WTC11 (cell line): ENCODE measurements at regions not wholly inside any gene's neighbourhood (a gene's known extent, or its start where the extent isn't known, plus 50 kb on each side); places are given as distances from the start of the nearest gene placed in this dataset.

ENCODE experiments used
- ATAC-seq: fragments of 200-7000 bp; cut with Tn5 transposase; 2 replicates; pipeline ENCODE4 v1.10.0; 2021; ENCODE audit warnings: mild to moderate bottlenecking, moderate library complexity
- CTCF ChIA-PET: fragments of 300-600 bp; sonication (Branson Sonifier 250); formaldehyde crosslinking; loops from one replicate; lab custom pipeline; 2021; ENCODE audit warnings: antibody characterized with exemption; lab: Charles Lee
- POLR2A ChIA-PET: fragments of 350-600 bp; sonication (Branson Sonifier 250); formaldehyde crosslinking; loops from one replicate; lab custom pipeline; 2021; ENCODE audit warnings: antibody characterized with exemption; lab: Charles Lee
- DNase-seq: peaks from one replicate; pipeline ENCODE4 v3.0.0; 2021; ENCODE audit warnings: low spot score
- H3K27ac Mint-ChIP-seq: 2 replicates; pipeline ENCODE4 v1.8.0; 2021; ENCODE audit warnings: mixed read lengths
- H3K27me3 Mint-ChIP-seq: 2 replicates; pipeline ENCODE4 v1.8.0; 2021; ENCODE audit warnings: low read depth, mild to moderate bottlenecking, moderate library complexity, mixed read lengths
- H3K36me3 Mint-ChIP-seq: 2 replicates; pipeline ENCODE4 v1.8.0; 2021; ENCODE audit warnings: mixed read lengths
- H3K4me1 Mint-ChIP-seq: 2 replicates; pipeline ENCODE4 v1.8.0; 2022; ENCODE audit warnings: mixed read lengths
- H3K4me3 Mint-ChIP-seq: 2 replicates; pipeline ENCODE4 v1.8.0; 2021; ENCODE audit warnings: mild to moderate bottlenecking, moderate library complexity, mixed read lengths
- H3K9me3 Mint-ChIP-seq: 2 replicates; pipeline ENCODE4 v1.8.0; 2021; ENCODE audit warnings: mixed read lengths
- CBFB ChIP-seq: sonication (generic); formaldehyde crosslinking; IDR thresholded peaks from 2 replicates; pipeline ENCODE4 v1.8.1; 2022; ENCODE audit warnings: mild to moderate bottlenecking, low read depth, missing genetic modification reagents
- CTCF ChIP-seq: fragments of 200-600 bp; IDR thresholded peaks from 2 replicates; pipeline ENCODE4 v1.8.0; 2022; ENCODE audit warnings: antibody characterized with exemption
- EMX1 ChIP-seq: fragments of 250-450 bp; sonication (Bioruptor Pico); IDR thresholded peaks from 2 replicates; pipeline ENCODE4 v1.8.0; 2021; ENCODE audit warnings: mild to moderate bottlenecking
- ERG ChIP-seq: fragments of 250-450 bp; sonication (Bioruptor Pico); IDR thresholded peaks from 2 replicates; pipeline ENCODE4 v1.8.0; 2021; ENCODE audit warnings: mild to moderate bottlenecking
- ESRRA ChIP-seq: sonication (generic); formaldehyde crosslinking; IDR thresholded peaks from 2 replicates; pipeline ENCODE4 v1.8.1; 2022; ENCODE audit warnings: mild to moderate bottlenecking, missing genetic modification reagents, borderline replicate concordance
- FOXK1 ChIP-seq: sonication (generic); formaldehyde crosslinking; IDR thresholded peaks from 2 replicates; pipeline ENCODE4 v1.8.0; 2022; ENCODE audit warnings: mild to moderate bottlenecking, moderate library complexity, missing genetic modification reagents
- GRHL2 ChIP-seq: fragments of 250-450 bp; sonication (Bioruptor Pico); IDR thresholded peaks from 2 replicates; pipeline ENCODE4 v1.8.0; 2022; ENCODE audit warnings: mild to moderate bottlenecking, moderate library complexity; ENCODE audit not compliant: insufficient replicate concordance, severe bottlenecking
- JUN ChIP-seq: sonication (generic); formaldehyde crosslinking; IDR thresholded peaks from 2 replicates; pipeline ENCODE4 v1.8.0; 2023; ENCODE audit warnings: mild to moderate bottlenecking, missing genetic modification reagents
- MAX ChIP-seq: sonication (generic); formaldehyde crosslinking; IDR thresholded peaks from 2 replicates; pipeline ENCODE4 v1.8.0; 2022; ENCODE audit warnings: mild to moderate bottlenecking, missing genetic modification reagents
- NFATC4 ChIP-seq: fragments of 250-450 bp; sonication (Bioruptor Pico); IDR thresholded peaks from 2 replicates; pipeline ENCODE4 v1.9.0; 2021; ENCODE audit warnings: mild to moderate bottlenecking
- NFE2L1 ChIP-seq: sonication (generic); formaldehyde crosslinking; IDR thresholded peaks from 2 replicates; pipeline ENCODE4 v1.8.1; 2023; ENCODE audit warnings: missing genetic modification reagents
- NR2C2 ChIP-seq: sonication (generic); formaldehyde crosslinking; IDR thresholded peaks from 2 replicates; pipeline ENCODE4 v1.8.0; 2022; ENCODE audit warnings: mild to moderate bottlenecking, missing genetic modification reagents
- PREB ChIP-seq: sonication (generic); formaldehyde crosslinking; IDR thresholded peaks from 2 replicates; pipeline ENCODE4 v1.8.1; 2022; ENCODE audit warnings: mild to moderate bottlenecking, missing genetic modification reagents, moderate library complexity, borderline replicate concordance
- SMAD4 ChIP-seq: sonication (generic); formaldehyde crosslinking; IDR thresholded peaks from 2 replicates; pipeline ENCODE4 v1.8.0; 2022; ENCODE audit warnings: mild to moderate bottlenecking, missing genetic modification reagents
- STAT6 ChIP-seq: sonication (generic); formaldehyde crosslinking; conservative IDR thresholded peaks from 2 replicates; pipeline ENCODE4 v1.8.1; 2023; ENCODE audit warnings: mild to moderate bottlenecking, low read depth, missing genetic modification reagents, moderate library complexity
- ZNF232 ChIP-seq: sonication (generic); formaldehyde crosslinking; IDR thresholded peaks from 2 replicates; pipeline ENCODE4 v1.8.0; 2022; ENCODE audit warnings: mild to moderate bottlenecking, missing genetic modification reagents
- ZNF263 ChIP-seq: sonication (generic); formaldehyde crosslinking; IDR thresholded peaks from 2 replicates; pipeline ENCODE4 v1.8.1; 2022; ENCODE audit warnings: low read depth, mild to moderate bottlenecking, moderate library complexity, missing genetic modification reagents
- ZNF317 ChIP-seq: sonication (generic); formaldehyde crosslinking; IDR thresholded peaks from 2 replicates; pipeline ENCODE4 v1.8.1; 2023; ENCODE audit warnings: low read depth, mild to moderate bottlenecking, moderate library complexity, missing genetic modification reagents, borderline replicate concordance
- ZNF396 ChIP-seq: fragments of 250-450 bp; sonication (Bioruptor Pico); IDR thresholded peaks from 2 replicates; pipeline ENCODE4 v1.8.0; 2021; ENCODE audit warnings: mild to moderate bottlenecking, moderate library complexity, borderline replicate concordance
- ZNF416 ChIP-seq: fragments of 250-450 bp; sonication (Bioruptor Pico); IDR thresholded peaks from 2 replicates; pipeline ENCODE4 v1.9.0; 2021; ENCODE audit warnings: mild to moderate bottlenecking, inconsistent platforms
- ZNF512 ChIP-seq: sonication (generic); formaldehyde crosslinking; IDR thresholded peaks from 2 replicates; pipeline ENCODE4 v1.8.1; 2022; ENCODE audit warnings: missing genetic modification reagents, borderline replicate concordance

- ATAC-seq: no peak
- Mint-ChIP-seq H3K4me3 (no peak overlapping the region), H3K4me1 (peaks cover 18% of the 10 kb centered on the region), H3K9me3 (no peaks in the 10 kb centered on the region)
- TF ChIP-seq CBFB (CRISPR knock-in tag) (no peak), FOXK1 (CRISPR knock-in tag) (no peak), NR2C2 (no peak), ESRRA (no peak), ZNF396 (CRISPR knock-in tag) (no peak), NFATC4 (CRISPR knock-in tag) (no peak), PREB (CRISPR knock-in tag) (no peak), CTCF (no peak), NFE2L1 (CRISPR knock-in tag) (no peak), EMX1 (CRISPR knock-in tag) (no peak), SMAD4 (no peak), ZNF317 (CRISPR knock-in tag) (no peak), ZNF232 (no peak), ZNF416 (no peak), JUN (no peak), MAX (CRISPR knock-in tag) (no peak), ZNF263 (no peak), GRHL2 (CRISPR knock-in tag) (no peak), ERG (CRISPR knock-in tag) (no peak)
- TF ChIP-seq, all 79 proteins: peak for 0
- Mint-ChIP-seq H3K27me3 (no peaks in the 10 kb centered on the region; the same call in 1 of the 2 replicates), H3K36me3 (no peaks in the 10 kb centered on the region), H3K27ac (no peak overlapping the region)
- DNase-seq: no peak
- ChIA-PET POLR2A (no interaction called here), CTCF (no interaction called here)
Measured at GRCh38 chr12:5260591-5261086, 171.3 kb upstream of the NTF3 start.

- H3K27ac Mint-ChIP-seq: no peak overlapping the region
- H3K9me3 Mint-ChIP-seq: peaks cover 10% of the 10 kb centered on the region
- no peaks in the 10 kb centered on the region for H3K36me3 Mint-ChIP-seq
- no peak for DNase-seq
- H3K27me3 Mint-ChIP-seq: no peaks in the 10 kb centered on the region
- ATAC-seq: no peak
- H3K4me1 Mint-ChIP-seq: peaks cover 18% of the 10 kb centered on the region
- H3K4me3 Mint-ChIP-seq: no peak overlapping the region
- POLR2A ChIA-PET: interaction anchor here (0.7 kb wide), 1 partner anchor 8 kb away, joined by 3 read pairs; no protein-coding TSS in a partner anchor
- CTCF ChIA-PET: no interaction called here
- TF ChIP-seq STAT6 (CRISPR knock-in tag) (no peak), ZNF512 (CRISPR knock-in tag) (no peak), CBFB (CRISPR knock-in tag) (no peak)
Measured at GRCh38 chr12:5262450-5262849, 169.5 kb upstream of the NTF3 start.
